Left lung (tissue), 4 donors: ENCODE measurements at regions not wholly inside any gene's neighbourhood (a gene's known extent, or its start where the extent isn't known, plus 50 kb on each side); places are given as distances from the start of the nearest gene placed in this dataset.

Source experiments
- ATAC-seq: fragments of 200-7000 bp; cut with Tn5 transposase; one replicate; pipeline ENCODE4 v1.9.1; 2020; ENCODE audit warnings: moderate library complexity
- DNase-seq, 4 donors: peaks; one replicate each; pipeline ENCODE4 v3.0.0-alpha.2; 2013 to 2020
- H3K27ac ChIP-seq, 2 donors: fragments of 200-600 bp; sonication (generic) in 1 of 2; one replicate each; pipeline versions ENCODE4 v1.5.0 to v1.8.0; 2020 to 2021
- H3K27me3 ChIP-seq, 2 donors: fragments of 200-600 bp; sonication (generic) in 1 of 2; one replicate each; pipeline versions ENCODE4 v1.5.0 to v1.8.0; 2020 to 2021
- H3K36me3 ChIP-seq, 2 donors: fragments of 200-600 bp; sonication (generic) in 1 of 2; one replicate each; pipeline versions ENCODE4 v1.5.0 to v1.8.0; 2020 to 2021
- H3K4me1 ChIP-seq, 2 donors: fragments of 200-600 bp; one replicate each; pipeline ENCODE4 v1.8.0; 2021
- H3K4me3 ChIP-seq, 2 donors: fragments of 200-600 bp; sonication (generic) in 1 of 2; one replicate each; pipeline versions ENCODE4 v1.5.0 to v1.8.0; 2020 to 2021; ENCODE audit warnings: mild to moderate bottlenecking in 1 of 2
- H3K9me3 ChIP-seq, 2 donors: fragments of 200-600 bp; sonication (generic) in 1 of 2; one replicate each; pipeline versions ENCODE4 v1.5.0 to v1.8.0; 2020 to 2021
- intact Hi-C, 2 donors: fragments of 100-400 bp; cut with DNase I; formaldehyde crosslinking; loops; one replicate each; pipeline versions ENCODE4 v1.11.2 to v1.14.2; 2022
- TF ChIP-seq, protein P1 (sequence below), 2 donors: fragments of 200-600 bp; sonication (generic) in 1 of 2; IDR thresholded peaks; one replicate each; pipeline versions ENCODE4 v1.5.0 to v1.8.0; 2021; ENCODE audit warnings: antibody characterized with exemption in 2 of 2
- donor health status: DM: no; HTN: yes; CAD: no.
- donor health status: DM: no; HTN: no; CAD: no.

- H3K9me3 ChIP-seq: no peaks in the 10 kb centered on the region
- no peak for ATAC-seq
- TF ChIP-seq, protein P1, sequence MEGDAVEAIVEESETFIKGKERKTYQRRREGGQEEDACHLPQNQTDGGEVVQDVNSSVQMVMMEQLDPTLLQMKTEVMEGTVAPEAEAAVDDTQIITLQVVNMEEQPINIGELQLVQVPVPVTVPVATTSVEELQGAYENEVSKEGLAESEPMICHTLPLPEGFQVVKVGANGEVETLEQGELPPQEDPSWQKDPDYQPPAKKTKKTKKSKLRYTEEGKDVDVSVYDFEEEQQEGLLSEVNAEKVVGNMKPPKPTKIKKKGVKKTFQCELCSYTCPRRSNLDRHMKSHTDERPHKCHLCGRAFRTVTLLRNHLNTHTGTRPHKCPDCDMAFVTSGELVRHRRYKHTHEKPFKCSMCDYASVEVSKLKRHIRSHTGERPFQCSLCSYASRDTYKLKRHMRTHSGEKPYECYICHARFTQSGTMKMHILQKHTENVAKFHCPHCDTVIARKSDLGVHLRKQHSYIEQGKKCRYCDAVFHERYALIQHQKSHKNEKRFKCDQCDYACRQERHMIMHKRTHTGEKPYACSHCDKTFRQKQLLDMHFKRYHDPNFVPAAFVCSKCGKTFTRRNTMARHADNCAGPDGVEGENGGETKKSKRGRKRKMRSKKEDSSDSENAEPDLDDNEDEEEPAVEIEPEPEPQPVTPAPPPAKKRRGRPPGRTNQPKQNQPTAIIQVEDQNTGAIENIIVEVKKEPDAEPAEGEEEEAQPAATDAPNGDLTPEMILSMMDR (IDR thresholded peaks at IDR 0.05): no peak
- intact Hi-C loops: no loop called here
- no peaks in the 10 kb centered on the region for H3K4me1 ChIP-seq
- no peaks in the 10 kb centered on the region for H3K36me3 ChIP-seq
- H3K27me3 ChIP-seq: no peaks in the 10 kb centered on the region
- no peak overlapping the region for H3K27ac ChIP-seq
- DNase-seq: no peak
- no peak overlapping the region for H3K4me3 ChIP-seq
These were observed 753.8 kb upstream of the FOXG1 start for GRCh38 chr14:28012629-28013415.

DNA sequence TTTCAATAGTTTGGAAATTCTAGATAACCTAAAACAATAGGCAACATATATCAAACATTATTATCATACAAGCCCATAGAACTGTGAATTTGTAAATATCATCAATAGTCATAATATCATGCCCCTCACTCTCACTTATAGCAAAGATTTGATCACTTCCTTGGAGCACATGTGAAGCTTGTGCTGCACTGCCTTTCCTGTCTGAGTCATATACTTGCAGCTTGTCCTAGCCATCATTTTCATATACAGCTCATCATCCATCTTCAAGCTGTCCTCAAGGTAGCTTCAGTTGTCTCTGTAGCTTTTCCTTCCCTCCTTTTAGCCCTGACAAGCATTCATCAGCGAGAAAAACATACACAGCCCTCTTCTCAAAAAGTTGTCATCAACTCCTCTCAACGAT lies 746.5 kb upstream of the FOXG1 start:
- Histone ChIP-seq H3K36me3 (peaks cover 0 to 3% of the 10 kb centered on the region in 2 donors), H3K4me3 (no peak overlapping the region), H3K27ac (no peak overlapping the region), H3K4me1 (no peaks in the 10 kb centered on the region), H3K9me3 (no peaks in the 10 kb centered on the region), H3K27me3 (no peaks in the 10 kb centered on the region)
- TF ChIP-seq, protein P1 (IDR thresholded peaks at IDR 0.05): no peak
- ATAC-seq: no peak
- no peak for DNase-seq
- intact Hi-C loops: no loop called here

DNA sequence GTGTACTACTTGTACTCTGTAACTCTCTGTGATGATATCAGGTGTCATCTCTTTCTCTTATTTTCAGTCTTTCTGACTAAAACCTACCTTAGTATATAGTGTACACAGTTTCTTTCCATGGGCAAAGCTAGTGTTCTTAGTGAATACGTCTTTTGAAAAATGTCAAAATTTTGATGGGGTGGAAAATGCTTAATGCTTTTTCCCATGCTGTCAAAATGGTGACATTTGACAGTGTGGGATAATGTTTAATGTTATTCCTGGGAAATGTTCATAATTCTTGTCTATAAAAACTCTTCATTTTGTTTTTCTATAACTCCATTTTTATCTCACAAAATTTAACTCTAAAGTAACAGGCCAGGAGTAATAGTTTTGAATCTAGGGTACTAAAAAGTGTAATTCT lies 742.7 kb upstream of the FOXG1 start:
- Histone ChIP-seq H3K4me1 (no peaks in the 10 kb centered on the region), H3K4me3 (no peak overlapping the region), H3K36me3 (peaks cover 0 to 3% of the 10 kb centered on the region in 2 donors), H3K9me3 (no peaks in the 10 kb centered on the region), H3K27me3 (no peaks in the 10 kb centered on the region), H3K27ac (no peak overlapping the region)
- intact Hi-C loops: no loop called here
- no peak for ATAC-seq
- TF ChIP-seq, protein P1 (IDR thresholded peaks at IDR 0.05): no peak
- no peak for DNase-seq

DNA sequence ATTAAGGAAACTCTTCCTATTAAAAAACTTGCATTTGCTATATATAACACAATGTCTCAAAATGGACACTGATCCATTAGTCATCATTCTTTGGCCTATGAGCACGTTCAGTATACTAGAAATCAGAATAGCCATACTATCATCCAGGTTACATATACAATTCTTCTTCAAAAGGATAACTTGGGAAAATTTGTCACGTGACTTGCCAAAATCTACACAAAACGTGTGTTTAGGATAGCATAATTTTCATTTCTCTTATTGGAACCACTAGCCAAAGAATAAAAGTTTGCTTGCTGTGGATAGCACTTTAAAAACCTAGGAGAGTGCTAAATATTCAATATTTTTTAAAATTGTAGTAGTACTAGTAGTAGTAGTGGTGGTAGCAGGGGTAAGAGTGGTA lies 714.3 kb upstream of the FOXG1 start:
- intact Hi-C loops: no loop called here
- Histone ChIP-seq H3K4me1 (no peaks in the 10 kb centered on the region), H3K36me3 (no peaks in the 10 kb centered on the region), H3K27me3 (no peaks in the 10 kb centered on the region), H3K4me3 (no peak overlapping the region), H3K9me3 (no peaks in the 10 kb centered on the region), H3K27ac (no peak overlapping the region)
- no peak for DNase-seq
- no peak for ATAC-seq
- TF ChIP-seq, protein P1 (IDR thresholded peaks at IDR 0.05): no peak

- Histone ChIP-seq H3K9me3 (no peaks in the 10 kb centered on the region), H3K27me3 (no peaks in the 10 kb centered on the region), H3K4me3 (no peak overlapping the region), H3K36me3 (no peaks in the 10 kb centered on the region), H3K27ac (no peak overlapping the region), H3K4me1 (no peaks in the 10 kb centered on the region)
- intact Hi-C loops: no loop called here
- TF ChIP-seq, protein P1 (IDR thresholded peaks at IDR 0.05): no peak
- DNase-seq (no peak), ATAC-seq (no peak)
These were observed 711.6 kb upstream of the FOXG1 start for GRCh38 chr14:28055008-28055407.
